ENCODE measurements at regions not wholly inside any gene's neighbourhood (a gene's known extent, or its start where the extent isn't known, plus 50 kb on each side); places are given as distances from the start of the nearest gene placed in this dataset.

GRCh38 chr12:118467641-118468305 is 91.4 kb downstream of the SUDS3 start:
- Histone ChIP-seq H3F3A (ENCODE audit: insufficient read depth, low read length) (no peaks in the 10 kb centered on the region), H3K9me2 (replicated peaks; ENCODE audit: insufficient read depth, low read length) (no peaks in the 10 kb centered on the region), H3K79me2 (ENCODE audit: low read length) (no peaks in the 10 kb centered on the region), H3K36me3 (replicated peaks; ENCODE audit: insufficient read depth, low read length) (no peaks in the 10 kb centered on the region), H3K4me2 (ENCODE audit: low read depth, low read length) (no peak overlapping the region), H2AFZ (ENCODE audit: low read length) (no peak overlapping the region), H4K20me1 (ENCODE audit: insufficient read depth, low read length) (no peaks in the 10 kb centered on the region), H3K27me3 (replicated peaks; ENCODE audit: insufficient read depth, low read length) (no peaks in the 10 kb centered on the region), H3K4me3 (ENCODE audit: low read length) (no peak overlapping the region), H3K9ac (ENCODE audit: low read length) (no peak overlapping the region), H3K9me3 (replicated peaks; ENCODE audit: insufficient read depth, low read length) (no peaks in the 10 kb centered on the region), H3K27ac (ENCODE audit: low read length) (no peak overlapping the region), H3K4me1 (ENCODE audit: low read length) (no peaks in the 10 kb centered on the region)
- DNase-seq, result no peak
- no peak for TF ChIP-seq EZH2 (optimal IDR thresholded peaks at IDR 0.05; ENCODE audit: low read depth, low read length)
- TF ChIP-seq EZH2phosphoT487 (IDR thresholded peaks at IDR 0.05; ENCODE audit: low read length), result no peak
- TF ChIP-seq CTCF (IDR thresholded peaks at IDR 0.05; ENCODE audit: low read length), result no peak

DNA sequence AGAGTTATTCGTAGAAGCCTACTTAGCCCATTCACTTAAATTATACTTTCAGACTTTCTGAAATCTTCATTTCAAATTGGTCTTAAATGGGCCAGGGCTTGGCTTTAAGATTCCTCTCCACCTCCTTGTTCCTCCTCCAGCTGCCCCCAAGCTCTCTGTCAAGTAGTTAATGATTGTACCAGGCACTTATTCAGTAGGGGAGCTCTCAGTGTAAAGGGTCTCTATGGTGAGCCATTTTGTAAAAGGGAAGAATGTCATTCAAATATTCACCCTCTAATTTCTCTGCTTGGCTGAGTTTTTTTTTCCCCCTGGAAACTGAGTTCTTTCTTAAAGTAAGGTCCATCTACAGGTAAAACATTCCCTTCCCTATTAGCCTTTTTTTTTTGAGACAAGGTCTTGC is 96.6 kb downstream of the SUDS3 start:
- Histone ChIP-seq H3K4me1 (ENCODE audit: low read length) (no peaks in the 10 kb centered on the region), H3K27me3 (replicated peaks; ENCODE audit: insufficient read depth, low read length) (no peaks in the 10 kb centered on the region), H3K9me2 (replicated peaks; ENCODE audit: insufficient read depth, low read length) (no peaks in the 10 kb centered on the region), H3K4me3 (ENCODE audit: low read length) (no peak overlapping the region), H3F3A (ENCODE audit: insufficient read depth, low read length) (no peaks in the 10 kb centered on the region), H4K20me1 (ENCODE audit: insufficient read depth, low read length) (no peaks in the 10 kb centered on the region), H3K27ac (ENCODE audit: low read length) (no peak overlapping the region), H3K9me3 (replicated peaks; ENCODE audit: insufficient read depth, low read length) (no peaks in the 10 kb centered on the region), H3K36me3 (replicated peaks; ENCODE audit: insufficient read depth, low read length) (no peaks in the 10 kb centered on the region), H3K79me2 (ENCODE audit: low read length) (no peaks in the 10 kb centered on the region), H3K9ac (ENCODE audit: low read length) (no peak overlapping the region), H3K4me2 (ENCODE audit: low read depth, low read length) (no peak overlapping the region), H2AFZ (ENCODE audit: low read length) (no peak overlapping the region)
- DNase-seq, result no peak
- no peak for TF ChIP-seq CTCF (IDR thresholded peaks at IDR 0.05; ENCODE audit: low read length)
- no peak for TF ChIP-seq EZH2 (optimal IDR thresholded peaks at IDR 0.05; ENCODE audit: low read depth, low read length)
- no peak for TF ChIP-seq EZH2phosphoT487 (IDR thresholded peaks at IDR 0.05; ENCODE audit: low read length)

DNA sequence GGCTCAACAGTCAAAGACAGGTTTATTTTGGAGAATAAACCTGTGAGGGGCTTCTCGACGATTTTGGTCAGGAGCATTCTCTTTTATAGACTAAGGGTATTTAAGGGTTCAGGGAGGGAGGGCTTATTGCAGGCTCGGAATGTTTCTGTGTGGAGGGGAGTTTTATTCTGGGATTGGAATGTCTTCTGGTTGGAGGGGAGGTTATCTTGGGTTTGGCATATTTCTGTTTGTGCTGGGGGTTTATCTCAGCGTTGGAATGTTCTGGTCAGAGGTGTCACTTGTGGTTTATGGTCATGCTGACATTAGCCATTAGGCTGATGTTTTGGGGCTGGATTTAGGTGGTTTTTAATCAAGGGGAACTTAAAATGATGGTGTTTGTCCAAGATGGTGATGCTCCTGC is 103.9 kb downstream of the SUDS3 start:
- Histone ChIP-seq H3K9ac (ENCODE audit: low read length) (no peak overlapping the region), H3K79me2 (ENCODE audit: low read length) (no peaks in the 10 kb centered on the region), H3K27ac (ENCODE audit: low read length) (no peak overlapping the region), H3K9me2 (replicated peaks; ENCODE audit: insufficient read depth, low read length) (no peaks in the 10 kb centered on the region), H3K4me2 (ENCODE audit: low read depth, low read length) (no peak overlapping the region), H3K36me3 (replicated peaks; ENCODE audit: insufficient read depth, low read length) (no peaks in the 10 kb centered on the region), H3K27me3 (replicated peaks; ENCODE audit: insufficient read depth, low read length) (no peaks in the 10 kb centered on the region), H2AFZ (ENCODE audit: low read length) (no peak overlapping the region), H3K9me3 (replicated peaks; ENCODE audit: insufficient read depth, low read length) (no peaks in the 10 kb centered on the region), H4K20me1 (ENCODE audit: insufficient read depth, low read length) (no peaks in the 10 kb centered on the region), H3K4me3 (ENCODE audit: low read length) (no peak overlapping the region), H3F3A (ENCODE audit: insufficient read depth, low read length) (no peaks in the 10 kb centered on the region), H3K4me1 (ENCODE audit: low read length) (no peaks in the 10 kb centered on the region)
- no peak for TF ChIP-seq EZH2phosphoT487 (IDR thresholded peaks at IDR 0.05; ENCODE audit: low read length)
- DNase-seq, result no peak

DNA sequence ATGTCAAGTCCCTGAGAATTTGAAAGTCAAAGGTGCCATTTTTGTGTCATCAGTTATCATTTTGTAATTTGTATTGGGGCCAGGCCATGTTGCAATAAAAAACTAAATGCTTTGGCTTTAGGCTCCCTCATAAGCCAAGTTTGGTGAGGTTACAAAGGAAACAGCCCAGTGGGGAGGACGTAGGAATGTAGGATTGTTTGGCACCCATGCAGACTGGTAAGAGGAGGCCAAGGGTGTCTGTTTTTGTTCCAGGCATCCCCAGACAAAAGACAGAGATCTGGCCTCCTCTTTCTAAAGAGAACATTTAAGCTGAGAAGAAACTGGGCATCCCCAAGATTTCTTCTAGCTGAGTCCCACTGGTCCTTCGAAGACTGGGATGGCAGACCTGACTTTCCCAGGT is 111.7 kb downstream of the SUDS3 start:
- Histone ChIP-seq H3K4me3 (ENCODE audit: low read length) (no peak overlapping the region), H3K4me1 (ENCODE audit: low read length) (no peaks in the 10 kb centered on the region), H4K20me1 (ENCODE audit: insufficient read depth, low read length) (no peaks in the 10 kb centered on the region), H3F3A (ENCODE audit: insufficient read depth, low read length) (no peaks in the 10 kb centered on the region), H3K79me2 (ENCODE audit: low read length) (no peaks in the 10 kb centered on the region), H3K4me2 (ENCODE audit: low read depth, low read length) (no peak overlapping the region), H3K27ac (ENCODE audit: low read length) (no peak overlapping the region), H3K9me2 (replicated peaks; ENCODE audit: insufficient read depth, low read length) (no peaks in the 10 kb centered on the region), H3K27me3 (replicated peaks; ENCODE audit: insufficient read depth, low read length) (no peaks in the 10 kb centered on the region), H3K36me3 (replicated peaks; ENCODE audit: insufficient read depth, low read length) (no peaks in the 10 kb centered on the region), H3K9me3 (replicated peaks; ENCODE audit: insufficient read depth, low read length) (no peaks in the 10 kb centered on the region), H3K9ac (ENCODE audit: low read length) (no peak overlapping the region), H2AFZ (ENCODE audit: low read length) (no peak overlapping the region)
- TF ChIP-seq EZH2phosphoT487 (IDR thresholded peaks at IDR 0.05; ENCODE audit: low read length), result no peak
- no peak for TF ChIP-seq EZH2 (optimal IDR thresholded peaks at IDR 0.05; ENCODE audit: low read depth, low read length)
- no peak for TF ChIP-seq CTCF (IDR thresholded peaks at IDR 0.05; ENCODE audit: low read length)
- no peak for DNase-seq
